ENCODE measurements at regions not wholly inside any gene's neighbourhood (a gene's known extent, or its start where the extent isn't known, plus 50 kb on each side); places are given as distances from the start of the nearest gene placed in this dataset.

GRCh38 chr20:47876311-47877088 is 91.2 kb upstream of the SULF2 start:
- no peaks in the 10 kb centered on the region for H3K9me3 Mint-ChIP-seq
- H3K4me1 Mint-ChIP-seq: no peaks in the 10 kb centered on the region
- H3K36me3 Mint-ChIP-seq: no peaks in the 10 kb centered on the region
- H3K4me3 Mint-ChIP-seq: no peak overlapping the region
- H3K27ac Mint-ChIP-seq: no peak overlapping the region
- H3K27me3 Mint-ChIP-seq: no peaks in the 10 kb centered on the region

GRCh38 chr20:47875297-47876025 is 90.2 kb upstream of the SULF2 start:
- peaks cover under 1% of the 10 kb centered on the region for H3K27me3 Mint-ChIP-seq
- no peaks in the 10 kb centered on the region for H3K36me3 Mint-ChIP-seq
- no peak overlapping the region for H3K4me3 Mint-ChIP-seq
- H3K9me3 Mint-ChIP-seq: no peaks in the 10 kb centered on the region
- H3K4me1 Mint-ChIP-seq: no peaks in the 10 kb centered on the region
- H3K27ac Mint-ChIP-seq: no peak overlapping the region

- H3K36me3 Mint-ChIP-seq: no peaks in the 10 kb centered on the region
- no peak overlapping the region for H3K4me3 Mint-ChIP-seq
- H3K27me3 Mint-ChIP-seq: peaks cover 1% of the 10 kb centered on the region
- H3K4me1 Mint-ChIP-seq: no peaks in the 10 kb centered on the region
- no peak overlapping the region for H3K27ac Mint-ChIP-seq
- no peaks in the 10 kb centered on the region for H3K9me3 Mint-ChIP-seq
Measured at GRCh38 chr20:47872341-47872740, 87.1 kb upstream of the SULF2 start.

GRCh38 chr20:47870475-47870874 is 85.2 kb upstream of the SULF2 start:
- Mint-ChIP-seq H3K36me3 (no peaks in the 10 kb centered on the region), H3K27ac (no peak overlapping the region), H3K9me3 (no peaks in the 10 kb centered on the region), H3K4me3 (no peak overlapping the region), H3K4me1 (no peaks in the 10 kb centered on the region), H3K27me3 (peaks cover 1% of the 10 kb centered on the region)

- Mint-ChIP-seq H3K27me3 (peaks cover 1% of the 10 kb centered on the region), H3K36me3 (no peaks in the 10 kb centered on the region), H3K4me1 (no peaks in the 10 kb centered on the region), H3K4me3 (no peak overlapping the region), H3K27ac (no peak overlapping the region), H3K9me3 (peaks cover under 1% of the 10 kb centered on the region)
Measured at GRCh38 chr20:47868744-47869143, 83.5 kb upstream of the SULF2 start.

- H3K4me1 Mint-ChIP-seq: no peaks in the 10 kb centered on the region
- no peak overlapping the region for H3K4me3 Mint-ChIP-seq
- peaks cover 1% of the 10 kb centered on the region for H3K27me3 Mint-ChIP-seq
- peaks cover 5% of the 10 kb centered on the region for H3K9me3 Mint-ChIP-seq
- no peaks in the 10 kb centered on the region for H3K36me3 Mint-ChIP-seq
- no peak overlapping the region for H3K27ac Mint-ChIP-seq
Measured at GRCh38 chr20:47868236-47868635, 83.0 kb upstream of the SULF2 start.

- no peaks in the 10 kb centered on the region for H3K36me3 Mint-ChIP-seq
- H3K27me3 Mint-ChIP-seq: peaks cover 3% of the 10 kb centered on the region
Measured at GRCh38 chr20:47867831-47868230, 82.5 kb upstream of the SULF2 start.

GRCh38 chr20:47866480-47866879 is 81.2 kb upstream of the SULF2 start:
- Mint-ChIP-seq H3K27ac (no peak overlapping the region), H3K27me3 (peaks cover 3% of the 10 kb centered on the region), H3K9me3 (peaks cover 8% of the 10 kb centered on the region), H3K4me3 (no peak overlapping the region), H3K36me3 (no peaks in the 10 kb centered on the region), H3K4me1 (no peaks in the 10 kb centered on the region)

More at GRCh38 chr20:47867831-47868230, 82.5 kb upstream of the SULF2 start:
- H3K4me1 Mint-ChIP-seq: no peaks in the 10 kb centered on the region
- H3K4me3 Mint-ChIP-seq: no peak overlapping the region
- no peak overlapping the region for H3K27ac Mint-ChIP-seq
- peaks cover 8% of the 10 kb centered on the region for H3K9me3 Mint-ChIP-seq

- Mint-ChIP-seq H3K4me3 (no peak overlapping the region), H3K27ac (no peak overlapping the region), H3K27me3 (peaks cover 3% of the 10 kb centered on the region), H3K36me3 (no peaks in the 10 kb centered on the region), H3K9me3 (peaks cover 8% of the 10 kb centered on the region), H3K4me1 (no peaks in the 10 kb centered on the region)
Measured at GRCh38 chr20:47865912-47866311, 80.6 kb upstream of the SULF2 start.

- H3K27ac Mint-ChIP-seq: no peak overlapping the region
Measured at GRCh38 chr20:47865451-47865850, 80.2 kb upstream of the SULF2 start.

GRCh38 chr20:47863981-47864380 is 78.7 kb upstream of the SULF2 start:
- Mint-ChIP-seq H3K4me3 (no peak overlapping the region), H3K27ac (no peak overlapping the region), H3K36me3 (no peaks in the 10 kb centered on the region), H3K9me3 (peaks cover 8% of the 10 kb centered on the region), H3K27me3 (peaks cover 2% of the 10 kb centered on the region), H3K4me1 (no peaks in the 10 kb centered on the region)

More at GRCh38 chr20:47865451-47865850, 80.2 kb upstream of the SULF2 start:
- Mint-ChIP-seq H3K4me3 (no peak overlapping the region), H3K4me1 (no peaks in the 10 kb centered on the region), H3K27me3 (peaks cover 2% of the 10 kb centered on the region), H3K9me3 (peaks cover 8% of the 10 kb centered on the region), H3K36me3 (no peaks in the 10 kb centered on the region)

GRCh38 chr20:47863315-47863965 is 78.2 kb upstream of the SULF2 start:
- H3K4me3 Mint-ChIP-seq: no peak overlapping the region
- H3K27me3 Mint-ChIP-seq: peaks cover 2% of the 10 kb centered on the region
- peaks cover 8% of the 10 kb centered on the region for H3K9me3 Mint-ChIP-seq
- H3K27ac Mint-ChIP-seq: no peak overlapping the region
- no peaks in the 10 kb centered on the region for H3K4me1 Mint-ChIP-seq
- no peaks in the 10 kb centered on the region for H3K36me3 Mint-ChIP-seq

GRCh38 chr20:47862574-47863240 is 77.4 kb upstream of the SULF2 start:
- Mint-ChIP-seq H3K27ac (no peak overlapping the region), H3K9me3 (peaks cover 8% of the 10 kb centered on the region), H3K4me3 (no peak overlapping the region), H3K4me1 (no peaks in the 10 kb centered on the region), H3K36me3 (no peaks in the 10 kb centered on the region), H3K27me3 (peaks cover 2% of the 10 kb centered on the region)

GRCh38 chr20:47861116-47861515 is 75.8 kb upstream of the SULF2 start:
- H3K27ac Mint-ChIP-seq: no peak overlapping the region
- peaks cover 2% of the 10 kb centered on the region for H3K27me3 Mint-ChIP-seq
- H3K36me3 Mint-ChIP-seq: no peaks in the 10 kb centered on the region
- no peaks in the 10 kb centered on the region for H3K4me1 Mint-ChIP-seq
- H3K9me3 Mint-ChIP-seq: peaks cover 8% of the 10 kb centered on the region
- no peak overlapping the region for H3K4me3 Mint-ChIP-seq

- H3K4me1 Mint-ChIP-seq: no peaks in the 10 kb centered on the region
- H3K36me3 Mint-ChIP-seq: no peaks in the 10 kb centered on the region
- no peak overlapping the region for H3K27ac Mint-ChIP-seq
- H3K27me3 Mint-ChIP-seq: peaks cover 2% of the 10 kb centered on the region
- H3K4me3 Mint-ChIP-seq: no peak overlapping the region
- H3K9me3 Mint-ChIP-seq: peaks cover 8% of the 10 kb centered on the region
Measured at GRCh38 chr20:47860049-47860830, 75.0 kb upstream of the SULF2 start.

Data from activated naive CD4-positive, alpha-beta T cell treated with anti-CD3 and anti-CD28 coated beads, Interleukin-2, amount 50 U/mL, for 24 hours (primary cell).